ENCODE measurements at regions not wholly inside any gene's neighbourhood (a gene's known extent, or its start where the extent isn't known, plus 50 kb on each side); places are given as distances from the start of the nearest gene placed in this dataset.

GRCh38 chr2:2706306-2706705 is 375.2 kb upstream of the MYT1L start:
- DNase-seq (ENCODE audit: extremely low read depth in 1 of 2, low read depth in 1 of 2), result no peak

- no peak for DNase-seq (ENCODE audit: extremely low read depth in 1 of 2, low read depth in 1 of 2)
Measured at GRCh38 chr2:2705871-2706270, 374.8 kb upstream of the MYT1L start.

GRCh38 chr2:2704428-2705090 is 373.5 kb upstream of the MYT1L start:
- no peak for DNase-seq (ENCODE audit: extremely low read depth in 1 of 2, low read depth in 1 of 2)

DNA sequence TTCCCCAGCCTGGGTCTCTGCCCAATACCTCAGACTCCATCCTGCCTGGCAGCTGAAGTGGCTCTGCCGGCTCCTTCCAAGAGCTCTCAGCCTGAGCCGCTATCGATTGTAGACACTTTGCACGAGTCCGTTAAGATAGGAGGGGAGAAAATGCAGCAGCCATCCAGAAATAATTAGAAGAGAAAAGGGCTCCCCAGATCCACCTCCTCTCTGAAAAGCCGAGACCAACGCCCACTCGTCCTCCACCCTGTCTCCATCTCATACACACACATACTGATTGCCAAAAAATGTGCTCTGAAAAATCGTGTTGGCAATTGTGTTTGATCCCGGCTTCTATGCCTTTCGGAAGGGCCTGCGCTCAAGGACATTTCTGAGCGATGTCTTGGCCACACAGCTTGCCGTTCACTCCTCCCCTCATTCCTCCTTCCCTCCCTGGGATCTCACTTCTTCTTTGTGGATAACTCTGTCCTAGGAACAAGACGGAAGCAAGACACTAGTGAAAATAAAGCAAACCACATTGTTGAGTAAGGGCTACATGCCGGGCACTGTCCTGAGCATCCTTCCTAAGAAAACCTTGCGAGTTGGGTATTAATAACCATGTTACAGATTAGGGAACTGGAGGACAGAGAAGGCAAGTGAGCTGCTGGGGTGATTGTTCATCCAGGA is 372.8 kb upstream of the MYT1L start:
- DNase-seq (ENCODE audit: extremely low read depth in 1 of 2, low read depth in 1 of 2), result no peak

- DNase-seq (ENCODE audit: extremely low read depth in 1 of 2, low read depth in 1 of 2), result no peak
Measured at GRCh38 chr2:2703172-2703571, 372.1 kb upstream of the MYT1L start.

- DNase-seq (ENCODE audit: extremely low read depth in 1 of 2, low read depth in 1 of 2), result no peak
Measured at GRCh38 chr2:2702385-2702784, 371.3 kb upstream of the MYT1L start.

- DNase-seq (ENCODE audit: extremely low read depth in 1 of 2, low read depth in 1 of 2), result no peak
Measured at GRCh38 chr2:2701813-2702212, 370.7 kb upstream of the MYT1L start.

- no peak for DNase-seq (ENCODE audit: extremely low read depth in 1 of 2, low read depth in 1 of 2)
Measured at GRCh38 chr2:2701176-2701781, 370.2 kb upstream of the MYT1L start.

GRCh38 chr2:2699121-2699505 is 368.0 kb upstream of the MYT1L start:
- DNase-seq (ENCODE audit: extremely low read depth in 1 of 2, low read depth in 1 of 2), result no peak

GRCh38 chr2:2698182-2699120 is 367.4 kb upstream of the MYT1L start:
- DNase-seq (ENCODE audit: extremely low read depth in 1 of 2, low read depth in 1 of 2), result no peak

- no peak for DNase-seq (ENCODE audit: extremely low read depth in 1 of 2, low read depth in 1 of 2)
Measured at GRCh38 chr2:2696733-2697455, 365.8 kb upstream of the MYT1L start.

- DNase-seq (ENCODE audit: extremely low read depth in 1 of 2, low read depth in 1 of 2), result no peak
Measured at GRCh38 chr2:2696325-2696724, 365.2 kb upstream of the MYT1L start.

DNA sequence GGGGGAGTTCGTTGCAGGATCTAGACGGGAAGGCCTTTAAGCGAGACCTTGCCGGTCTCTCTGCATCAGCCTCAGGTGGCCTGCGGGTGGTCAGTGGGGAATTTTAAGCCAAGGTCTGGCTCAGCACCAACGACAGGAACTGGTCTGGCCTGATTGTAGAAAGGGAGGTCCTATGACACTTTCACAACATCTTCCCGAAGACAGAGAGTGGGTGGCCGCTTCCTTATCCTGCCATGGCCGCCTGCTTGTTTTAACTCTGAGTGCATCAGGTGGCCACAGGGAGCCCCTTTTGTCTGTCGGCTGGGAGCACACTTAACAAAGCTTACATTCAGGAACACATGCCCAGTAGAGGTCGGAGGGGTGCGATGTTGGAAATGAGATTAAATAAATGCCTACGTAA is 363.7 kb upstream of the MYT1L start:
- no peak for DNase-seq (ENCODE audit: extremely low read depth in 1 of 2, low read depth in 1 of 2)

DNA sequence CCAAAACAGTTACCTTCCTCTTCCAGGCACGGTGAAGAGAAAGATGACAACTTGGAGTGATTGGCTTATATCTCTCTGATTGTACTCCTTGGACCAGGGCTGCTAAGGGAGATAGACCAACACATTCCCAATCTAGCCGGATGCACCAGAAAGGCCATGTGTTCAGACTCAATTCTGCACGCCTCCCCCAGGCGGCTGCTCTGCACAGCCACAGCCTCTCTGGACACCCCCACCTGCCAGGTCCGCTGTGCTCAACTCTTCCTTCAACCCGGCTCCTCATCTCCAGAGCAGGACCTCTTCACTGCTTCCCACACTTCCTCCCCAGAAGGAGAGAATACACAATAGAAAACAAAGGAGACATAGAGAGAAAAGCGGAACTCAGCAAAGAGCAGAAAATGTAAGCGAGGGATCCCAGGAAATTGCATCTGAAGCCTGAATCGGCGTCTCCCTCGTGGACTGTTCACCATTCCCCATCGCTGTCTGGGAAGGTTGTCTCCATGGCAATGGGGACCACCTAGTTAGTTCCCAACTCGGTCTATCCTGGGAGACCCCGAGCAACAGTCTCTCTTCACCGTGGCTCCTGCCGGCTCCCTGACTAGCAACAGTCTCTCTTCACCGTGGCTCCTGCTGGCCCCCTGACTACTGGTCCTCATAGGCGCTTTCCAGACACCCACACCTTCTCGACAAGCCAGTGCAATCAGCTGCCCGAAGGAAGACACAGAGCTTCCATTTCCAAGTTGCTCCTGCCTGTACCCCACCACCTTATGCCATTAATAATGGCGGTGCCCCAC is 361.7 kb upstream of the MYT1L start:
- no peak for DNase-seq (ENCODE audit: extremely low read depth in 1 of 2, low read depth in 1 of 2)

- DNase-seq (ENCODE audit: extremely low read depth in 1 of 2, low read depth in 1 of 2), result no peak
Measured at GRCh38 chr2:2691419-2691818, 360.3 kb upstream of the MYT1L start.

DNA sequence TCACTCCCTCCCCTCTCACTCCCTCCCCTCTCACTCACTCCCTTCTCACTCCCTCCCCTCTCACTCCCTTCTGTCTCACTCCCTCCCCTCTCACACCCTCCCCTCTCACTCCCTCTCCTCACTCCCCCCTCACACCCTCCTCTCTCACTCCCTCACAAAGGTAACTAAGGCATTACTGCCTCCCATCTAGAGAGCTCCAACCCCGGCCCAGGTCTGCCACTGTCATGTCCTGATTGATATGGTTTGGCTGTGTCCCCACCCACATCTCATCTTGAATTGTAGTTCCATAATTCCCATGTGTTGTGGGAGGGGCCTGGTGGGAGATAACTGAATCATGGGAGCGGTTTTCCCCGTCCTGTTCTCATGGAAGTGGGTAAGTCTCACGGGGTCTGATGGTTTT is 359.9 kb upstream of the MYT1L start:
- DNase-seq (ENCODE audit: extremely low read depth in 1 of 2, low read depth in 1 of 2), result no peak

GRCh38 chr2:2689306-2689705 is 358.2 kb upstream of the MYT1L start:
- DNase-seq (ENCODE audit: extremely low read depth in 1 of 2, low read depth in 1 of 2), result no peak

DNA sequence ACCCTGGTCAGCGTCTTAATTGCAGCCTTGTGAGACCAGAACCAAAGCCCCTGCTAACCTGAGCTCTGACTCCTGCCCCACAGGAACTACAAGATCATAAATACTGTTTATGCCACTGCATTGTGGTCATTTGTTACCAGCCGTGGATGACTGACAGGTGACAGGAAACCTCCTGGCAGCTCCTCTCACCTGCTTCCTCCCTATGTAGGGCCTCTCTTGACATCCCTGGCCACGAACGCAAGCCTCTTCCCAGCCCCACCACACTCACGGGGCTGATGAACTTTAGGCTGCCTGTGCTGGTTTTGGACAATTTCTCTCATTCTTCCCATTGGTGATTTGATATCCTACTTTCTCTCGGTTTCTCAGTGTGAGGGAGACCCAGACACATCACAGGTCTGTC is 357.2 kb upstream of the MYT1L start:
- DNase-seq (ENCODE audit: extremely low read depth in 1 of 2, low read depth in 1 of 2), result no peak

- DNase-seq (ENCODE audit: extremely low read depth in 1 of 2, low read depth in 1 of 2), result no peak
Measured at GRCh38 chr2:2687745-2688144, 356.7 kb upstream of the MYT1L start.

DNA sequence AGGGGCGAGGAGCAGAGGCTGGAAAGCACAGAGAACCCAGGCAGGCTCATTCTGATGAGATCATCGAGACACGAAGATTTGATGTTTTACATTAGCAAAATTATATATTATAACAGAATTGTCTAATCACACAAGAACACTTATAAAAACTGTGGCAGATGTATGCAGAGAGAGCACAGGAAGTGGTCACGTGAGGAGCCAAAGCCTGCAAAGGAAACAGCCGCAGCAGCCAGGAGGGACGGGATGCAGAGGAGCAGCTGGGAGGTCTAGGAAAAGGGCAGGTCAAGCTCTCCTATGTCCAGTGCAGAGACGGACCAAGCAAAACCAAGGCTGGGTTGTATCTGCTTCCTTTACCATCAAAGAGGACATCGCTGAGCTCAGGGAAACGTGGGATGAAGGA is 355.1 kb upstream of the MYT1L start:
- DNase-seq (ENCODE audit: extremely low read depth in 1 of 2, low read depth in 1 of 2), result no peak

Data from stimulated activated CD8-positive, alpha-beta memory T cell treated with anti-CD3 and anti-CD28 coated beads, Interleukin-7, amount 100 ng/mL, for 48 hours (primary cell).